Left colon (tissue), 2 donors: ENCODE measurements at regions not wholly inside any gene's neighbourhood (a gene's known extent, or its start where the extent isn't known, plus 50 kb on each side); places are given as distances from the start of the nearest gene placed in this dataset.

ENCODE experiments used
- ATAC-seq: fragments of 200-7000 bp; cut with Tn5 transposase; one replicate; pipeline ENCODE4 v1.9.1; 2020; ENCODE audit warnings: mild to moderate bottlenecking, moderate library complexity
- DNase-seq, 2 donors: peaks; one replicate each; pipeline ENCODE4 v3.0.0-alpha.2; 2020
- intact Hi-C, 2 donors: fragments of 100-400 bp; cut with DNase I in 1 of 2; cut with micrococcal nuclease in 1 of 2; formaldehyde crosslinking; loops; one replicate each; pipeline versions ENCODE4 v1.11.2 to v1.14.0; 2022; cut with DNase I, micrococcal nuclease
- donor health status: DM: no; HTN: no; CAD: no.
- donor health status: DM: yes; HTN: yes; CAD: no.

- intact Hi-C loops: no loop called here
- ATAC-seq (no peak), DNase-seq (no peak)
Observed at GRCh38 chr14:61644834-61645233, 50.5 kb upstream of the HIF1A start.

- ATAC-seq: no peak
- intact Hi-C loops: no loop called here
Observed at GRCh38 chr14:61645247-61645646, 50.1 kb upstream of the HIF1A start.

More at GRCh38 chr14:61645247-61645646, 50.1 kb upstream of the HIF1A start:
- DNase-seq: no peak
